ENCODE measurements at regions not wholly inside any gene's neighbourhood (a gene's known extent, or its start where the extent isn't known, plus 50 kb on each side); places are given as distances from the start of the nearest gene placed in this dataset.

DNA sequence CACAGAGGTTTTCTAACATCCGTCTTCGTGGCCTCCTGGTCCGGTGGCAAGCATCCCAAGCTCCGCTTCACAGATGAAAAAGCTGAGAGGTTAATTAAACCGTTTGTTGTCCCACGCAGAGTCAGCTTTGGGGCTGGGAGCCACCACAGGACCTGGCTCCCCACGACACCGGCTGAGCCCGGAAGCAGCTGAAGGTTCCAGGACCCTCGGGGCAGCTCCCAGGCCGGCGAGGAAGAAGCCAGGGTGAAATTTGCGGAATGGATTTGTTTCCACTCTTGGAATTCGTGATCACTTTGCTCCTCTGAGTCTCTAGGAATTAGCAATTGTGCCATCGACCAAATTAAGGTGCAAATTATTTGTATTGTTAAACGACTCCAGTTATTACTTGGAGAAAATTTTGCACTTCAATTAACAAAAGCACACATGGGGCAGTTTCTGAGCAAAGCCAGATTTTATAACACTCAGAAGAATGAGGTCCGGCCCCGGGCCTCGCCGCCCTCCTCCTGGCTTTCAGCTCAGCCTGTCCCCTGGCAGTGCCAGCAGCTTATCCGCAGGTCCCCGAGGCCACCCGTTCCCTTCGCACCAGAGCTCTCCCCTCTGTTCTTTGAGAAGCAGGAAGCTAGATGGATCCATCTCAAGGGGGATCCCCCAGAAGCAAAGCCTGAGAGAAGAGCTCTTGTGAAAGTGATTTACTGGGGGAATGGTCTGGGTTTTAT is 69.1 kb downstream of the SIK1 start:
- Histone ChIP-seq H3K4me2 (ENCODE audit: insufficient read depth, low read length) (no peak overlapping the region), H3K27ac (ENCODE audit: insufficient read depth, low read depth, low read length) (no peak overlapping the region), H3K4me1 (ENCODE audit: control insufficient read depth, extremely low read depth, insufficient read depth, low read length) (peaks cover 7% of the 10 kb centered on the region), H3K27me3 (ENCODE audit: control insufficient read depth in 2 of 2, insufficient read depth in 2 of 2, low read length in 2 of 2) (no peaks in the 10 kb centered on the region), H2AFZ (ENCODE audit: low read depth, low read length) (no peak overlapping the region), H3K9me3 (replicated peaks; ENCODE audit: control insufficient read depth, insufficient read depth, low read length) (no peaks in the 10 kb centered on the region), H3K9ac (replicated peaks; ENCODE audit: extremely low read depth, insufficient read depth, low read length) (no peak overlapping the region), H4K20me1 (replicated peaks; ENCODE audit: control insufficient read depth, extremely low read depth, insufficient read depth, low read length) (no peaks in the 10 kb centered on the region), H3K36me3 (ENCODE audit: control insufficient read depth in 2 of 2, extremely low read depth in 1 of 2, insufficient read depth in 2 of 2, low read length in 2 of 2) (no peaks in the 10 kb centered on the region), H3K9me1 (replicated peaks; ENCODE audit: control insufficient read depth, extremely low read depth, insufficient read depth, low read length) (no peaks in the 10 kb centered on the region), H3K79me2 (ENCODE audit: control insufficient read depth, insufficient read depth, low read length) (no peaks in the 10 kb centered on the region), H3K4me3 (replicated peaks in 1 of 3; ENCODE audit: insufficient read depth in 1 of 3, low read depth in 1 of 3, low read length in 3 of 3) (no peak overlapping the region)
- CTCF ChIA-PET = no interaction called here
- BruUV-seq (replicated peaks) = no TSS peak
- POLR2A ChIA-PET = no interaction called here
- dilution Hi-C loops (cut with MboI; ENCODE audit: extremely low pct_ligation_motif_present, low sequenced_read_pairs) = no loop called here
- intact Hi-C loops (cut with micrococcal nuclease) = no loop called here
- FAIRE-seq = no peak
- TF ChIP-seq MAX (IDR thresholded peaks at IDR 0.05; ENCODE audit: insufficient read depth, insufficient read length) = no peak
- no peak for TF ChIP-seq CTCF (IDR thresholded peaks at IDR 0.05; ENCODE audit: extremely low read depth in 1 of 2, insufficient read depth in 1 of 2, low read depth in 1 of 2, low read length in 2 of 2)
- no peak for TF ChIP-seq JUN (IDR thresholded peaks at IDR 0.05; ENCODE audit: borderline replicate concordance, insufficient read depth, insufficient read length, low read depth)
- TF ChIP-seq GATA2 (IDR thresholded peaks at IDR 0.05; ENCODE audit: insufficient read depth, insufficient read length, low read depth, low read length) = no peak
- no peak for TF ChIP-seq POLR2AphosphoS5 (IDR thresholded peaks at IDR 0.05; ENCODE audit: insufficient read depth, low read depth, low read length)
- TF ChIP-seq EZH2 (IDR thresholded peaks at IDR 0.05; ENCODE audit: borderline replicate concordance, low read depth, low read length, severe bottlenecking) = no peak
- no peak for TF ChIP-seq POLR2A (IDR thresholded peaks at IDR 0.05; ENCODE audit: low read depth, low read length)
- DNase-seq (ENCODE audit: low read depth, low spot score) = no peak
